ENCODE measurements at regions not wholly inside any gene's neighbourhood (a gene's known extent, or its start where the extent isn't known, plus 50 kb on each side); places are given as distances from the start of the nearest gene placed in this dataset.

- Mint-ChIP-seq H3K4me3 (no peak overlapping the region), H3K27ac (no peak overlapping the region)
These were observed 455.2 kb downstream of the LTN1 start for GRCh38 chr21:28537371-28538079.

GRCh38 chr21:28532446-28532845, 460.2 kb downstream of the LTN1 start:
- Histone ChIP-seq H3K4me2 (replicated peaks; ENCODE audit: extremely low read depth, low read length, poor library complexity, severe bottlenecking) (no peak overlapping the region), H3K79me2 (ENCODE audit: insufficient read depth, low read length) (no peaks in the 10 kb centered on the region), H3K27me3 (ENCODE audit: control insufficient read depth in 2 of 2, insufficient read depth in 2 of 2, low read length in 2 of 2) (no peaks in the 10 kb centered on the region), H2AFZ (ENCODE audit: insufficient read depth, low read depth, low read length, poor library complexity, severe bottlenecking) (no peak overlapping the region), H3K9ac (ENCODE audit: insufficient read depth, low read length, poor library complexity, severe bottlenecking) (no peak overlapping the region), H3K4me1 (ENCODE audit: control insufficient read depth in 1 of 2, insufficient read depth in 2 of 2, low read length in 2 of 2) (no peaks in the 10 kb centered on the region), H3K36me3 (replicated peaks in 1 of 2; ENCODE audit: control insufficient read depth in 1 of 2, insufficient read depth in 2 of 2, low read length in 2 of 2) (no peaks in the 10 kb centered on the region), H3K9me3 (replicated peaks in 1 of 2; ENCODE audit: control insufficient read depth in 1 of 2, insufficient read depth in 1 of 2, low read length in 2 of 2) (no peaks in the 10 kb centered on the region), H3K27ac (ENCODE audit: low read depth in 1 of 2, low read length in 2 of 2) (no peak overlapping the region), H3K4me3 (replicated peaks in 1 of 3; ENCODE audit: low read depth in 2 of 3, low read length in 3 of 3) (no peak overlapping the region), H4K20me1 (ENCODE audit: insufficient read depth, low read length) (no peaks in the 10 kb centered on the region)
- Mint-ChIP-seq H3K27ac (no peak overlapping the region), H3K4me1 (no peaks in the 10 kb centered on the region), H3K9me3 (peaks cover 0 to 2% (median 0%) of the 10 kb centered on the region in 7 donors), H3K4me3 (no peak overlapping the region), H3K27me3 (ENCODE audit: low read depth in 3 of 3) (peaks cover 0 to 1% (median 0%) of the 10 kb centered on the region in 3 donors), H3K36me3 (no peaks in the 10 kb centered on the region)
- intact Hi-C loops (cut with micrococcal nuclease): no loop called here
- no peak for DNase-seq
- no peak for TF ChIP-seq CTCF (IDR thresholded peaks at IDR 0.05)

More at GRCh38 chr21:28537371-28538079, 455.2 kb downstream of the LTN1 start:
- Histone ChIP-seq H3K9ac (ENCODE audit: insufficient read depth, low read length, poor library complexity, severe bottlenecking) (no peak overlapping the region), H3K4me2 (replicated peaks; ENCODE audit: extremely low read depth, low read length, poor library complexity, severe bottlenecking) (no peak overlapping the region), H3K4me3 (replicated peaks in 1 of 3; ENCODE audit: low read depth in 2 of 3, low read length in 3 of 3) (no peak overlapping the region), H3K79me2 (ENCODE audit: insufficient read depth, low read length) (no peaks in the 10 kb centered on the region), H3K36me3 (replicated peaks in 1 of 2; ENCODE audit: control insufficient read depth in 1 of 2, insufficient read depth in 2 of 2, low read length in 2 of 2) (no peaks in the 10 kb centered on the region), H3K27ac (ENCODE audit: low read depth in 1 of 2, low read length in 2 of 2) (no peak overlapping the region), H3K9me3 (replicated peaks in 1 of 2; ENCODE audit: control insufficient read depth in 1 of 2, insufficient read depth in 1 of 2, low read length in 2 of 2) (no peaks in the 10 kb centered on the region), H3K4me1 (ENCODE audit: control insufficient read depth in 1 of 2, insufficient read depth in 2 of 2, low read length in 2 of 2) (no peaks in the 10 kb centered on the region), H2AFZ (ENCODE audit: insufficient read depth, low read depth, low read length, poor library complexity, severe bottlenecking) (no peak overlapping the region), H4K20me1 (ENCODE audit: insufficient read depth, low read length) (no peaks in the 10 kb centered on the region), H3K27me3 (ENCODE audit: control insufficient read depth in 2 of 2, insufficient read depth in 2 of 2, low read length in 2 of 2) (no peaks in the 10 kb centered on the region)
- no peaks in the 10 kb centered on the region for H3K27me3 Mint-ChIP-seq (ENCODE audit: low read depth in 3 of 3)
- 67% methylated on average over 1 of the region's 4 CpGs for WGBS (ENCODE audit: insufficient coverage)
- intact Hi-C loops (cut with micrococcal nuclease): no loop called here
- TF ChIP-seq CTCF (IDR thresholded peaks at IDR 0.05): no peak
- no peaks in the 10 kb centered on the region for H3K36me3 Mint-ChIP-seq
- no peak for DNase-seq
- H3K4me1 Mint-ChIP-seq: no peaks in the 10 kb centered on the region
- no peaks in the 10 kb centered on the region for H3K9me3 Mint-ChIP-seq
